GM12878 (cell line): ENCODE measurements at regions not wholly inside any gene's neighbourhood (a gene's known extent, or its start where the extent isn't known, plus 50 kb on each side); places are given as distances from the start of the nearest gene placed in this dataset.

ENCODE experiments used
- ATAC-seq: fragments of 200-7000 bp; cut with Tn5 transposase; 3 replicates; pipeline ENCODE4 v1.9.1; 2020; ENCODE audit warnings: mild to moderate bottlenecking, moderate library complexity
- BruUV-seq: library from RNA; stranded (reverse); fragments of 400-500 nt; replicated peaks from 2 replicates; lab custom pipeline; 2021; lab: Mats Ljungman, UMichigan
- CTCF ChIA-PET: fragments of 300-600 bp; sonication (Branson Sonifier 250); formaldehyde crosslinking; extraction: SDS; loops from one replicate; lab custom pipeline; 2021; ENCODE audit warnings: inconsistent platforms; lab: Yijun Ruan, JAX
- POLR2A ChIA-PET: fragments of 350-600 bp; formaldehyde crosslinking; extraction: SDS; loops from one replicate; lab custom pipeline; 2021; ENCODE audit warnings: inconsistent platforms; lab: Charles Lee
- RAD21 ChIA-PET: fragments of 300-600 bp; sonication (Branson Sonifier 250); formaldehyde crosslinking; loops from one replicate; lab custom pipeline; 2023; ENCODE audit warnings: antibody characterized with exemption; ENCODE audit not compliant: unreplicated experiment; lab: Charles Lee
- SMC1A ChIA-PET: fragments of 300-600 bp; sonication (Branson Sonifier 250); formaldehyde crosslinking; loops from one replicate; lab custom pipeline; 2023; ENCODE audit not compliant: unreplicated experiment, uncharacterized antibody; lab: Charles Lee
- DNase-seq: peaks from one replicate; pipeline ENCODE4 v3.0.0-alpha.2; 2011; ENCODE audit warnings: low read depth, low spot score
- FAIRE-seq: peaks from 3 replicates; lab custom pipeline; 2011; peaks lifted over from hg19 to GRCh38; lab: Jason Lieb, UNC
- H2AFZ ChIP-seq: 2 replicates; pipeline ENCODE4 v1.6.0; 2011; ENCODE audit warnings: low read depth, low read length, control low read depth; ENCODE audit not compliant: control insufficient read depth
- H3K27ac ChIP-seq: 2 replicates; pipeline ENCODE4 v1.5.1; 2011; ENCODE audit warnings: control low read depth; ENCODE audit not compliant: control insufficient read depth, insufficient read depth
- H3K27me3 ChIP-seq, 2 experiments: replicated peaks in 1 of 2; 2 replicates each; pipeline versions ENCODE4 v1.6.0 to v1.6.1; 2011; ENCODE audit warnings: low read length in 1 of 2; ENCODE audit not compliant: control insufficient read depth in 2 of 2, insufficient read depth in 2 of 2
- H3K36me3 ChIP-seq, 2 experiments: 2 replicates each; pipeline ENCODE4 v1.5.1; 2011; ENCODE audit warnings: low read length in 1 of 2; ENCODE audit not compliant: control insufficient read depth in 2 of 2, insufficient read depth in 2 of 2
- H3K4me1 ChIP-seq: 2 replicates; pipeline ENCODE4 v1.6.1; 2011; ENCODE audit warnings: mild to moderate bottlenecking, low read length, moderate library complexity, mixed read lengths; ENCODE audit not compliant: control insufficient read depth, insufficient read depth
- H3K4me2 ChIP-seq: 2 replicates; pipeline ENCODE4 v1.6.0; 2011; ENCODE audit warnings: control low read depth; ENCODE audit not compliant: control insufficient read depth, insufficient read depth
- H3K4me3 ChIP-seq: fragments of 200-600 bp; sonication (generic); 2 replicates; pipeline ENCODE4 v1.5.1; 2016
- H3K79me2 ChIP-seq: 2 replicates; pipeline ENCODE4 v1.6.0; 2011; ENCODE audit warnings: low read length; ENCODE audit not compliant: control insufficient read depth, insufficient read depth
- H3K9ac ChIP-seq: 2 replicates; pipeline ENCODE4 v1.8.0; 2011; ENCODE audit warnings: low read length, control low read depth, mixed read lengths; ENCODE audit not compliant: control insufficient read depth, insufficient read depth
- H3K9me3 ChIP-seq: replicated peaks from 3 replicates; pipeline ENCODE4 v1.5.1; 2011; ENCODE audit warnings: mild to moderate bottlenecking, low read length; ENCODE audit not compliant: control insufficient read depth, insufficient read depth
- H4K20me1 ChIP-seq: 2 replicates; pipeline ENCODE4 v1.6.0; 2011; ENCODE audit not compliant: control insufficient read depth, insufficient read depth
- CHD2 ChIP-seq: IDR thresholded peaks from 2 replicates; pipeline ENCODE4 v1.6.1; 2011; ENCODE audit warnings: low read depth, low read length, improper control_type of control experiment, borderline replicate concordance
- DPF2 ChIP-seq: fragments of 450-650 bp; IDR thresholded peaks from 2 replicates; pipeline ENCODE4 v1.6.1; 2017; ENCODE audit warnings: mild to moderate bottlenecking
- NFIC ChIP-seq: IDR thresholded peaks from 2 replicates; pipeline ENCODE4 v1.6.1; 2012; ENCODE audit warnings: low read depth, mild to moderate bottlenecking, inconsistent platforms, low read length, moderate library complexity
- PBX3 ChIP-seq: IDR thresholded peaks from 2 replicates; pipeline ENCODE4 v1.6.1; 2011; ENCODE audit warnings: mild to moderate bottlenecking, low read depth, low read length, moderate library complexity; ENCODE audit not compliant: insufficient replicate concordance
- SREBF2 ChIP-seq: IDR thresholded peaks from 2 replicates; pipeline ENCODE4 v1.6.1; 2012; ENCODE audit warnings: mild to moderate bottlenecking, low read length
- ZBTB11 ChIP-seq: fragments of 450-650 bp; formaldehyde crosslinking; IDR thresholded peaks from 2 replicates; pipeline ENCODE4 v1.5.0; 2022; ENCODE audit warnings: mild to moderate bottlenecking, missing genetic modification characterization
- WGBS: methylation state at CpG from one replicate; pipeline ENCODE4 v1.1.6; 2016; ENCODE audit warnings: low lambda C conversion rate; ENCODE audit not compliant: insufficient replicate concordance, insufficient coverage; ENCODE audit errors: missing lambda C conversion rate; 5-methylcytosine and 5-hydroxymethylcytosine counted together
- in situ Hi-C: fragments of 300-500 bp; cut with MboI; formaldehyde crosslinking; loops from 9 replicates; pipeline ENCODE4 v1.14.3; 2018; ENCODE audit warnings: mixed read lengths
- intact Hi-C: fragments of 100-400 bp; cut with micrococcal nuclease; formaldehyde crosslinking; loops from one replicate; pipeline ENCODE4 v1.14.2; 2022; ENCODE audit not compliant: unreplicated experiment

DNA sequence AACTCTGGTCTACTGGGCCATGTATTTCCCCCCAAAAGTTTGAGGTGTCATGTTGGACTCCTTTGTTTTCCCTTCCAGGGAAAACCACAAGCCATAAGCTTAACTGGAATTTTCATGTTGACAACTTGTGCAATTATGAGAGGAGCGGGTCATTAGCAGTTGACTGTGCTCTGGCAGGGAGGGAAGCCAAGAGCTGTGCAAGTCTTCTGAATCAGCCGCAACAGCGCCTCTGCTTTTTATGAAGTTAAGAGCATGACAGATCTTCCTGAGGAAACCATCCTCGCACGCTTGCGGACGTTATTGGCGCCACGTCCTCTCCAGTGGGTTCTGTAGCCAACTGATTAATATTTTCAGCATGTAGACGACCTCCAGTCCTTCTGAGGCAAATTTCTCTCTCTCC lies 148.7 kb upstream of the MKI67 start:
- TF ChIP-seq ZBTB11 (CRISPR knock-in tag) (no peak), SREBF2 (no peak), NFIC (no peak), CHD2 (no peak), PBX3 (no peak), DPF2 (no peak)
- TF ChIP-seq, all 136 proteins: peak for 0
- POLR2A ChIA-PET, result no interaction called here
- Histone ChIP-seq H3K4me1 (no peaks in the 10 kb centered on the region), H3K27ac (no peak overlapping the region), H3K4me3 (no peak overlapping the region), H4K20me1 (no peaks in the 10 kb centered on the region), H2AFZ (no peak overlapping the region), H3K79me2 (no peaks in the 10 kb centered on the region), H3K36me3 (no peaks in the 10 kb centered on the region), H3K9ac (no peak overlapping the region), H3K4me2 (no peak overlapping the region), H3K9me3 (no peaks in the 10 kb centered on the region), H3K27me3 (peaks cover 2 to 5% of the 10 kb centered on the region in 2 experiments; a peak in 3 of 4 replicates)
- no TSS peak for BruUV-seq
- intact Hi-C loops (no loop called here), in situ Hi-C loops (no loop called here)
- ATAC-seq, result no peak
- under 1% methylated on average over 10 of the region's 10 CpGs for WGBS
- CTCF ChIA-PET, result interaction anchor here (1.0 to 1.1 kb wide), 2 partner anchors 27 to 559 kb away, joined by 3 read pairs; no protein-coding TSS in a partner anchor
- DNase-seq, result no peak
- RAD21 ChIA-PET, result no interaction called here
- SMC1A ChIA-PET, result interaction anchor here (0.8 kb wide), 1 partner anchor 13 kb away, joined by 4 read pairs; no protein-coding TSS in a partner anchor
- FAIRE-seq, result no peak
